DOHH2 (cell line): ENCODE measurements at regions not wholly inside any gene's neighbourhood (a gene's known extent, or its start where the extent isn't known, plus 50 kb on each side); places are given as distances from the start of the nearest gene placed in this dataset.

ENCODE experiments used
- H3F3A ChIP-seq: fragments of 200-600 bp; sonication (generic), shearing (Covaris generic); 2 replicates; pipeline ENCODE4 v1.6.0; 2016; ENCODE audit warnings: antibody characterized with exemption, mild to moderate bottlenecking; ENCODE audit not compliant: control insufficient read depth, insufficient read depth
- H3K27ac ChIP-seq: fragments of 200-600 bp; sonication (generic); 2 replicates; pipeline ENCODE4 v1.5.1; 2014; ENCODE audit warnings: low read depth, mild to moderate bottlenecking, low read length, moderate library complexity
- H3K27me3 ChIP-seq: fragments of 200-600 bp; sonication (generic); 2 replicates; pipeline ENCODE4 v1.6.1; 2014; ENCODE audit warnings: mild to moderate bottlenecking, low read length, mixed read lengths; ENCODE audit not compliant: control insufficient read depth
- H3K36me3 ChIP-seq: fragments of 200-600 bp; sonication (generic); 2 replicates; pipeline ENCODE4 v1.6.1; 2014; ENCODE audit warnings: mild to moderate bottlenecking, low read length, moderate library complexity, mixed read lengths; ENCODE audit not compliant: control insufficient read depth
- H3K4me1 ChIP-seq: fragments of 200-600 bp; sonication (generic); 2 replicates; pipeline ENCODE4 v1.6.1; 2014; ENCODE audit warnings: mild to moderate bottlenecking, low read length, mixed read lengths; ENCODE audit not compliant: control insufficient read depth
- H3K4me2 ChIP-seq: fragments of 200-600 bp; sonication (generic); 2 replicates; pipeline ENCODE4 v1.6.0; 2014; ENCODE audit warnings: mild to moderate bottlenecking, low read length, moderate library complexity
- H3K4me3 ChIP-seq: fragments of 200-600 bp; sonication (generic); 2 replicates; pipeline ENCODE4 v1.5.1; 2014; ENCODE audit warnings: mild to moderate bottlenecking, low read length, mixed read lengths
- H3K79me2 ChIP-seq: fragments of 200-600 bp; sonication (generic); 2 replicates; pipeline ENCODE4 v1.6.1; 2014; ENCODE audit warnings: mild to moderate bottlenecking, low read length, mixed read lengths; ENCODE audit not compliant: control insufficient read depth
- H3K9me2 ChIP-seq: fragments of 200-600 bp; sonication (generic); replicated peaks from 2 replicates; pipeline ENCODE4 v1.6.1; 2014; ENCODE audit warnings: mild to moderate bottlenecking, low read length, mixed read lengths; ENCODE audit not compliant: control insufficient read depth
- H3K9me3 ChIP-seq: fragments of 200-600 bp; sonication (generic); 2 replicates; pipeline ENCODE4 v1.6.1; 2014; ENCODE audit warnings: antibody characterized with exemption, low read length, mixed read lengths; ENCODE audit not compliant: control insufficient read depth, insufficient read depth
- H4K20me1 ChIP-seq: fragments of 200-600 bp; sonication (generic); 2 replicates; pipeline ENCODE4 v1.6.0; 2014; ENCODE audit warnings: low read depth, mild to moderate bottlenecking, antibody characterized with exemption, low read length, moderate library complexity; ENCODE audit not compliant: control insufficient read depth, insufficient read depth
- EZH2phosphoT487 ChIP-seq: fragments of 200-600 bp; sonication (generic); IDR thresholded peaks from 2 replicates; pipeline ENCODE4 v1.6.1; 2017; ENCODE audit warnings: borderline replicate concordance, mild to moderate bottlenecking, antibody characterized with exemption, low read length, moderate library complexity, mixed read lengths
- TF ChIP-seq, protein P1 (sequence below): fragments of 200-600 bp; sonication (generic); IDR thresholded peaks from one replicate; pipeline ENCODE4 v1.5.1; 2014; ENCODE audit warnings: antibody characterized with exemption, mild to moderate bottlenecking, low read depth, low read length; ENCODE audit not compliant: poor library complexity, severe bottlenecking

DNA sequence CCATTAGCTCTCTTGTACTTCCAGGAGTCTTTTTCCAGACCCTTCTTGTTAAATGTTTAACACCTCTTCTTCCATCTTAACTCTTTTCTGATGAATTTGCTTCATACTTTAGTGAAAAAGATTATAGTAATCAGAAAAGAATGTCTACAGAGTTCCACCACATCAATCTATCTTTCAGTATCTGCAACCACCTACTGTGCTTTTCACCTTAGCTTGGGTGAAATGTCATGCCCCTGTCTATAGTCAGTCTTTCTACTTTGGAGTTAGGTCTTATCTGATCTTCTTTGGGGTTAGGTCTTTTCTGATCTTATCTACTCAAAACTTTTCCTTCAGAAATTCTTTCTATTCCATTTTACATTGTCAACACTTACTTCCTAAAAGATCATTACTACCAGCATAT is 1310.2 kb downstream of the PCDH7 start:
- Histone ChIP-seq H3K79me2 (no peaks in the 10 kb centered on the region), H3K4me1 (no peaks in the 10 kb centered on the region), H3K9me2 (no peaks in the 10 kb centered on the region), H3K36me3 (no peaks in the 10 kb centered on the region), H3K9me3 (no peaks in the 10 kb centered on the region), H3F3A (no peaks in the 10 kb centered on the region), H4K20me1 (no peaks in the 10 kb centered on the region), H3K4me3 (no peak overlapping the region), H3K27me3 (no peaks in the 10 kb centered on the region), H3K4me2 (no peak overlapping the region), H3K27ac (no peak overlapping the region)
- TF ChIP-seq EZH2phosphoT487, result no peak
- TF ChIP-seq, protein P1, sequence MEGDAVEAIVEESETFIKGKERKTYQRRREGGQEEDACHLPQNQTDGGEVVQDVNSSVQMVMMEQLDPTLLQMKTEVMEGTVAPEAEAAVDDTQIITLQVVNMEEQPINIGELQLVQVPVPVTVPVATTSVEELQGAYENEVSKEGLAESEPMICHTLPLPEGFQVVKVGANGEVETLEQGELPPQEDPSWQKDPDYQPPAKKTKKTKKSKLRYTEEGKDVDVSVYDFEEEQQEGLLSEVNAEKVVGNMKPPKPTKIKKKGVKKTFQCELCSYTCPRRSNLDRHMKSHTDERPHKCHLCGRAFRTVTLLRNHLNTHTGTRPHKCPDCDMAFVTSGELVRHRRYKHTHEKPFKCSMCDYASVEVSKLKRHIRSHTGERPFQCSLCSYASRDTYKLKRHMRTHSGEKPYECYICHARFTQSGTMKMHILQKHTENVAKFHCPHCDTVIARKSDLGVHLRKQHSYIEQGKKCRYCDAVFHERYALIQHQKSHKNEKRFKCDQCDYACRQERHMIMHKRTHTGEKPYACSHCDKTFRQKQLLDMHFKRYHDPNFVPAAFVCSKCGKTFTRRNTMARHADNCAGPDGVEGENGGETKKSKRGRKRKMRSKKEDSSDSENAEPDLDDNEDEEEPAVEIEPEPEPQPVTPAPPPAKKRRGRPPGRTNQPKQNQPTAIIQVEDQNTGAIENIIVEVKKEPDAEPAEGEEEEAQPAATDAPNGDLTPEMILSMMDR, result no peak

DNA sequence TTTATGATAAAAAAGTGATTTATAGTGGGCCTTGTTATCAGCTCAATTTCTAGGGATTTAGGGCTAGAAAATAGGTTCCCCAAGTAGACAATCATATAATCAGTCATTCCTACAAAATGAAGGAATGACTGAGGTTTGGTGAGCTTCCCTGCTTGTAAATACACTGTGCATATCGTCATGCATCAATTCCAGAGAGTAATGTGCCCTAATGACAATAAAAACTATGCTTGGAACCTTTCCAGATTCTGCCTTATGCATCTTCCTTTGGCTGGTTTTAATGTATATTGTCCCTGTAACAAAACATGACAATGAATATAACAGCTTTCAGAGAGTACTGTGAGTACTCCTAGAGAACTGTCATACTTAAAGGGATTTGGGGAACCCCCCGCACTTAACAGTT is 1310.9 kb downstream of the PCDH7 start:
- Histone ChIP-seq H3K27me3 (no peaks in the 10 kb centered on the region), H3K79me2 (no peaks in the 10 kb centered on the region), H3K4me2 (no peak overlapping the region), H3K4me3 (no peak overlapping the region), H3K9me3 (no peaks in the 10 kb centered on the region), H3K36me3 (no peaks in the 10 kb centered on the region), H3K9me2 (no peaks in the 10 kb centered on the region), H3F3A (no peaks in the 10 kb centered on the region), H4K20me1 (no peaks in the 10 kb centered on the region), H3K27ac (no peak overlapping the region), H3K4me1 (no peaks in the 10 kb centered on the region)
- TF ChIP-seq EZH2phosphoT487, result no peak
- TF ChIP-seq, protein P1, result no peak

DNA sequence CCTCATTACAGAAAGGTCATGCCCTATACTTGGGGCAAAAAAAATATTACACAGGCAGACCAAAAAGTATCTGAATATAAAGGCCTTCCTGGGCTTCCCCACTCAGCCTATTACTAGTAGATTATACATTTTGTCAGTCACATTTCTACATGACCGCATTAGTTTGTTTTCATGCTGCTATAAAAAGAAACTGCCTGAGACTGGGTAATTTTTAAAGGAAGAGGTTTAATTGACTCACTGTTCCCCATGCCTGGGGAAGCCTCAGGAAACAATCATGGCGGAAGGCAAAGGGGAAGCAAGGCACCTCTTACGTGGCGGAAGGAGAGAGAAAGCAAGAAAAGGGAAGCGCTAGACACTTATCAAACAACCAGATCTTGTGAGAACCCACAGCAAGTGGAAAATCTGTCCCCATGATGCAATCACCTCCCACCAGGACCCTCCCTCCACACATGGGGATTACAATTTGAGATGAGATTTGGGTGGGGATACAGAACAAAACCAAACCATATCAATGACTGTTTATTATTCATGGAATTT is 1312.0 kb downstream of the PCDH7 start:
- no peak overlapping the region for H3K4me3 ChIP-seq
- H3K4me1 ChIP-seq, result no peaks in the 10 kb centered on the region
- H4K20me1 ChIP-seq, result no peaks in the 10 kb centered on the region
- H3K36me3 ChIP-seq, result no peaks in the 10 kb centered on the region
- H3K27me3 ChIP-seq, result no peaks in the 10 kb centered on the region
- H3K9me2 ChIP-seq, result no peaks in the 10 kb centered on the region
- no peak overlapping the region for H3K4me2 ChIP-seq
- no peak for TF ChIP-seq EZH2phosphoT487
- TF ChIP-seq, protein P1, result no peak
- H3K79me2 ChIP-seq, result no peaks in the 10 kb centered on the region
- no peak overlapping the region for H3K27ac ChIP-seq
- H3K9me3 ChIP-seq, result no peaks in the 10 kb centered on the region
- H3F3A ChIP-seq, result no peaks in the 10 kb centered on the region
